ENCODE measurements at regions not wholly inside any gene's neighbourhood (a gene's known extent, or its start where the extent isn't known, plus 50 kb on each side); places are given as distances from the start of the nearest gene placed in this dataset.

DNA sequence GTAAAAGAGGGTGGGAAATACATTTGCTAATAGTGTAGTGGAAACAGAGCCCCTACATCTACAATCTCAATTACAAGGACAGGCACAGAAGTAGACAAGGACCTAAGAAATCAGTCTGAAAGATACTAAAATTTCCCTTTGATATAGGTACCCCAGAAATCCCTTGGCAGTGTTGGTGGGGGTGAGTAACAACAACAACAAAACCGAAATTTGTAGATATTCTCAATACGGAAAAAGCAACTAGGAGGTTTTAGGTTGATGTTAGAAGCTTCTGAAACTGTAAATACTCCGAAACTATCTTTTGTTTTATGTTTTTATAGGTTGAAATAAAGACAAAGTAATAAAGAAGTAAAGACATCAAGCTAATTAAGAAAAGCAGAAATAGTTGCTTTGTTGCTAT is 323.1 kb upstream of the CBLB start:
- Histone ChIP-seq H4K8ac (ENCODE audit: low read depth, low read length) (no peak overlapping the region), H3K27me3 (ENCODE audit: control insufficient read depth in 3 of 3, insufficient read depth in 3 of 3, low read depth in 1 of 3, low read length in 3 of 3) (no peaks in the 10 kb centered on the region), H3K23ac (ENCODE audit: low read depth, low read length, poor library complexity) (no peak overlapping the region), H2BK5ac (ENCODE audit: low read length) (no peak overlapping the region), H3K36me3 (replicated peaks in 1 of 2; ENCODE audit: control insufficient read depth in 2 of 2, insufficient read depth in 2 of 2, low read length in 2 of 2) (no peaks in the 10 kb centered on the region), H2AFZ (ENCODE audit: low read length) (no peak overlapping the region), H3K27ac (replicated peaks; ENCODE audit: low read length) (no peak overlapping the region), H3K18ac (ENCODE audit: low read length) (no peak overlapping the region), H4K91ac (ENCODE audit: low read depth, low read length, poor library complexity) (no peak overlapping the region), H3K4me2 (ENCODE audit: insufficient read depth, low read length, poor library complexity, severe bottlenecking) (no peak overlapping the region), H2AK5ac (ENCODE audit: low read depth, low read length) (no peak overlapping the region), H2BK12ac (ENCODE audit: low read length) (no peak overlapping the region), H3K14ac (ENCODE audit: low read length) (no peak overlapping the region), H2BK15ac (ENCODE audit: low read length) (no peak overlapping the region), H3K79me1 (ENCODE audit: low read depth, low read length) (no peaks in the 10 kb centered on the region), H2BK120ac (ENCODE audit: low read depth, low read length) (no peak overlapping the region), H3K9me3 (replicated peaks in 1 of 2; ENCODE audit: control insufficient read depth in 2 of 2, insufficient read depth in 1 of 2, low read depth in 1 of 2, low read length in 2 of 2) (peaks cover 0 to 7% of the 10 kb centered on the region in 2 donors), H3K4me1 (ENCODE audit: control insufficient read depth in 2 of 2, insufficient read depth in 1 of 2, low read depth in 1 of 2, low read length in 2 of 2) (peaks cover 0 to 1% of the 10 kb centered on the region in 2 donors), H3K4ac (ENCODE audit: low read length) (no peak overlapping the region), H3K9ac (ENCODE audit: low read depth, low read length, poor library complexity) (no peak overlapping the region), H3K4me3 (ENCODE audit: low read length in 2 of 2) (no peak overlapping the region)
- no CpG with 5 or more reads among the region's 3 CpGs for WGBS, 2 donors (ENCODE audit: extremely low coverage in 2 of 2, insufficient read length in 2 of 2, insufficient replicate concordance in 1 of 2)
- DNase-seq (ENCODE audit: low spot score), result no peak

DNA sequence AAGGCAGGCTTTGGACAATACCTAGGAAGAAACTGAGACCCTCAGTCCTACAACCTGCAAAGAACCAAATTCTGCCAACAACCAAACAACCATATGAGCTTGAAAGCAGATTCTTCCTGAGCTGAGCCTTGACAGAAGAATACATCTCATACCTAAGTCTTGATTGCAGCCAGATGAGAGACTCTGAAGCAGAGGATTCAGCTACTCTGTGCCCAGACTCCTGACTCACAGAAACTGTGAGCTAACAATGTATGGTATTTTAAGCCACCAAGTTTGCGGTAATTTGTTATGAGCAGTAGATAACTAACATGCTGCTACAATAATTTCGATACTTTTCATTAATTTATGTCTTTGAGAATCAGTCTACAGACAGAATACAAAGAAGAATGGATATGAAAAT is 325.1 kb upstream of the CBLB start:
- Histone ChIP-seq H2BK120ac (ENCODE audit: low read depth, low read length) (no peak overlapping the region), H3K9me3 (replicated peaks in 1 of 2; ENCODE audit: control insufficient read depth in 2 of 2, insufficient read depth in 1 of 2, low read depth in 1 of 2, low read length in 2 of 2) (peaks cover 0 to 7% of the 10 kb centered on the region in 2 donors), H3K18ac (ENCODE audit: low read length) (no peak overlapping the region), H3K4me3 (ENCODE audit: low read length in 2 of 2) (no peak overlapping the region), H2BK5ac (ENCODE audit: low read length) (no peak overlapping the region), H2AFZ (ENCODE audit: low read length) (no peak overlapping the region), H3K14ac (ENCODE audit: low read length) (no peak overlapping the region), H3K23ac (ENCODE audit: low read depth, low read length, poor library complexity) (no peak overlapping the region), H3K36me3 (replicated peaks in 1 of 2; ENCODE audit: control insufficient read depth in 2 of 2, insufficient read depth in 2 of 2, low read length in 2 of 2) (no peaks in the 10 kb centered on the region), H3K4ac (ENCODE audit: low read length) (no peak overlapping the region), H3K4me2 (ENCODE audit: insufficient read depth, low read length, poor library complexity, severe bottlenecking) (no peak overlapping the region), H3K4me1 (ENCODE audit: control insufficient read depth in 2 of 2, insufficient read depth in 1 of 2, low read depth in 1 of 2, low read length in 2 of 2) (peaks cover 0 to 1% of the 10 kb centered on the region in 2 donors), H3K27me3 (ENCODE audit: control insufficient read depth in 3 of 3, insufficient read depth in 3 of 3, low read depth in 1 of 3, low read length in 3 of 3) (no peaks in the 10 kb centered on the region), H3K27ac (replicated peaks; ENCODE audit: low read length) (no peak overlapping the region), H2BK12ac (ENCODE audit: low read length) (no peak overlapping the region), H3K79me1 (ENCODE audit: low read depth, low read length) (no peaks in the 10 kb centered on the region), H3K9ac (ENCODE audit: low read depth, low read length, poor library complexity) (no peak overlapping the region), H2AK5ac (ENCODE audit: low read depth, low read length) (no peak overlapping the region), H4K91ac (ENCODE audit: low read depth, low read length, poor library complexity) (no peak overlapping the region), H2BK15ac (ENCODE audit: low read length) (no peak overlapping the region), H4K8ac (ENCODE audit: low read depth, low read length) (no peak overlapping the region)
- DNase-seq (ENCODE audit: low spot score), result no peak
- no CpG with 5 or more reads among the region's 2 CpGs for WGBS, 2 donors (ENCODE audit: extremely low coverage in 2 of 2, insufficient read length in 2 of 2, insufficient replicate concordance in 1 of 2)

DNA sequence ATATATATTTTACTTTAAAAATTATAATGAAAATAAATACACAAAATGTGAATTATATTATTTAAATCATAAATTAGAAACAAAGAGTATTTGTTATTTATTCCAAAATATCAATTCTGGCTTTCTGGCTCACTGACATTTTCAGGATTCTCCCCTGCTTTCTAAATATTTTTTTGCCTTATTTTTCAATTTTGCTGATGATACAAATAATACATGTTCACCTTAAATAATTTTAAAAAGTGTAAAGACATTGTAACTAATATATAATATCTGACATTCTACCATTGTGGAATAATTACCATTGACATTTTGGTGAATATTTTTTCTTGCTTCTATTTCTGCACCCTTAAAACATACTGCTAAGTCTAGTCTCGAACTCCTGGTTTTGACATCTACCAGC is 325.9 kb upstream of the CBLB start:
- Histone ChIP-seq H3K9me3 (replicated peaks in 1 of 2; ENCODE audit: control insufficient read depth in 2 of 2, insufficient read depth in 1 of 2, low read depth in 1 of 2, low read length in 2 of 2) (peaks cover 0 to 7% of the 10 kb centered on the region in 2 donors), H2BK5ac (ENCODE audit: low read length) (no peak overlapping the region), H3K9ac (ENCODE audit: low read depth, low read length, poor library complexity) (no peak overlapping the region), H2AFZ (ENCODE audit: low read length) (no peak overlapping the region), H3K4me2 (ENCODE audit: insufficient read depth, low read length, poor library complexity, severe bottlenecking) (no peak overlapping the region), H2BK120ac (ENCODE audit: low read depth, low read length) (no peak overlapping the region), H3K4ac (ENCODE audit: low read length) (no peak overlapping the region), H3K27me3 (ENCODE audit: control insufficient read depth in 3 of 3, insufficient read depth in 3 of 3, low read depth in 1 of 3, low read length in 3 of 3) (no peaks in the 10 kb centered on the region), H3K23ac (ENCODE audit: low read depth, low read length, poor library complexity) (no peak overlapping the region), H3K4me3 (ENCODE audit: low read length in 2 of 2) (no peak overlapping the region), H2BK15ac (ENCODE audit: low read length) (no peak overlapping the region), H3K79me1 (ENCODE audit: low read depth, low read length) (no peaks in the 10 kb centered on the region), H4K91ac (ENCODE audit: low read depth, low read length, poor library complexity) (no peak overlapping the region), H3K14ac (ENCODE audit: low read length) (no peak overlapping the region), H2BK12ac (ENCODE audit: low read length) (no peak overlapping the region), H3K36me3 (replicated peaks in 1 of 2; ENCODE audit: control insufficient read depth in 2 of 2, insufficient read depth in 2 of 2, low read length in 2 of 2) (no peaks in the 10 kb centered on the region), H4K8ac (ENCODE audit: low read depth, low read length) (no peak overlapping the region), H3K27ac (replicated peaks; ENCODE audit: low read length) (no peak overlapping the region), H3K18ac (ENCODE audit: low read length) (no peak overlapping the region), H3K4me1 (ENCODE audit: control insufficient read depth in 2 of 2, insufficient read depth in 1 of 2, low read depth in 1 of 2, low read length in 2 of 2) (peaks cover 0 to 1% of the 10 kb centered on the region in 2 donors), H2AK5ac (ENCODE audit: low read depth, low read length) (no peak overlapping the region)
- DNase-seq (ENCODE audit: low spot score), result no peak
- no CpG with 5 or more reads among the region's 1 CpG for WGBS, 2 donors (ENCODE audit: extremely low coverage in 2 of 2, insufficient read length in 2 of 2, insufficient replicate concordance in 1 of 2)

DNA sequence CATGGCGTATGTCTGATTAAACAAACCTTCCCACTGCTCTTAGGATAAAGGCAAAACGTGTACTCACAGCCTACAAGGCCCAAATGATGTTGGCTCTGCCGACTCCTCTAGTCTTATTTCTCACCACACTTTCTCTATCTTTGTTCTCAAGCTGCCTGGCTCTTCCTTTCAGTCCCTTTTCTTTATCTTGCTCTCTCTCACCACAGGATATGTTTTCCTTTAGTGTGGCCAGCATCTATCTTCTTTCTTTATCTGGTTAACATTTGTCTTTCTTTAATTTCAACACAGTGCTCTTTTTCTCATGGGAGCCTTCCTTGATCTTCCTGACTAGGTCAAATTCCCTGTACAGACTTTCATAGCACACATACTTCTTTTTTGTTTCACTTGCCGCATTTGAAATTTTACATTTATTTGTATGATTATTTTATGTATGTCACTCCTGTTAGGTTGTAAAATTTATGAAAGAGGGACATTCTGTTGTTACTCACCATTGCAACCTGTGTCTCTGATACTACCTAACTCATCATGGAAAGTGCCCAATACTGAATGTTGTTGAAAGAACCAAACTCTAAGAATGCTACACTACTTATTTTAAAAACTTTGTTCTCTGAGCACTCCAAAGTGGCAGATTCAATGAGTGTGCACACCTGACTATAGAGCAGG is 328.9 kb upstream of the CBLB start:
- Histone ChIP-seq H3K4me2 (ENCODE audit: insufficient read depth, low read length, poor library complexity, severe bottlenecking) (no peak overlapping the region), H4K91ac (ENCODE audit: low read depth, low read length, poor library complexity) (no peak overlapping the region), H3K14ac (ENCODE audit: low read length) (no peak overlapping the region), H2AFZ (ENCODE audit: low read length) (peak overlapping the region; percentile 60), H3K9ac (ENCODE audit: low read depth, low read length, poor library complexity) (no peak overlapping the region), H4K8ac (ENCODE audit: low read depth, low read length) (no peak overlapping the region), H3K27ac (replicated peaks; ENCODE audit: low read length) (no peak overlapping the region), H2BK120ac (ENCODE audit: low read depth, low read length) (no peak overlapping the region), H2BK5ac (ENCODE audit: low read length) (no peak overlapping the region), H3K36me3 (replicated peaks in 1 of 2; ENCODE audit: control insufficient read depth in 2 of 2, insufficient read depth in 2 of 2, low read length in 2 of 2) (no peaks in the 10 kb centered on the region), H2AK5ac (ENCODE audit: low read depth, low read length) (no peak overlapping the region), H2BK15ac (ENCODE audit: low read length) (no peak overlapping the region), H3K4me1 (ENCODE audit: control insufficient read depth in 2 of 2, insufficient read depth in 1 of 2, low read depth in 1 of 2, low read length in 2 of 2) (no peaks in the 10 kb centered on the region), H3K18ac (ENCODE audit: low read length) (no peak overlapping the region), H3K23ac (ENCODE audit: low read depth, low read length, poor library complexity) (no peak overlapping the region), H3K4ac (ENCODE audit: low read length) (no peak overlapping the region), H2BK12ac (ENCODE audit: low read length) (no peak overlapping the region), H3K9me3 (replicated peaks in 1 of 2; ENCODE audit: control insufficient read depth in 2 of 2, insufficient read depth in 1 of 2, low read depth in 1 of 2, low read length in 2 of 2) (peaks cover 0 to 7% of the 10 kb centered on the region in 2 donors), H3K4me3 (ENCODE audit: low read length in 2 of 2) (no peak overlapping the region), H3K27me3 (ENCODE audit: control insufficient read depth in 3 of 3, insufficient read depth in 3 of 3, low read depth in 1 of 3, low read length in 3 of 3) (no peaks in the 10 kb centered on the region), H3K79me1 (ENCODE audit: low read depth, low read length) (no peaks in the 10 kb centered on the region)
- DNase-seq (ENCODE audit: low spot score), result no peak
- no CpG with 5 or more reads among the region's 4 CpGs for WGBS, 2 donors (ENCODE audit: extremely low coverage in 2 of 2, insufficient read length in 2 of 2, insufficient replicate concordance in 1 of 2)

All from neuronal stem cell (in vitro differentiated cells).